A549 (cell line): ENCODE measurements at regions not wholly inside any gene's neighbourhood (a gene's known extent, or its start where the extent isn't known, plus 50 kb on each side); places are given as distances from the start of the nearest gene placed in this dataset.

Experiments used
- BHLHE40 ChIP-seq: IDR thresholded peaks from 2 replicates; pipeline ENCODE4 v1.6.1; 2012; ENCODE audit warnings: low read depth, low read length, inconsistent platforms
- CTCF ChIP-seq: fragments of >200 bp; sonication (Bioruptor Twin); formaldehyde crosslinking; IDR thresholded peaks from 3 replicates; pipeline ENCODE4 v1.5.1; 2016
- E2F6 ChIP-seq: IDR thresholded peaks from 2 replicates; pipeline ENCODE4 v1.6.1; 2012; ENCODE audit warnings: low read depth, borderline replicate concordance
- ELK1 ChIP-seq: fragments of 150-350 bp; IDR thresholded peaks from 2 replicates; pipeline ENCODE4 v1.6.1; 2014; ENCODE audit warnings: low read depth, mild to moderate bottlenecking, low read length
- HOXA7 ChIP-seq: fragments of 250-450 bp; sonication (Bioruptor Pico); IDR thresholded peaks from 2 replicates; pipeline ENCODE4 v1.5.0; 2020; ENCODE audit warnings: mild to moderate bottlenecking, moderate library complexity
- MAFK ChIP-seq: fragments of 450-650 bp; IDR thresholded peaks from 2 replicates; pipeline ENCODE4 v1.6.1; 2014; ENCODE audit not compliant: partially characterized antibody
- PBX3 ChIP-seq: IDR thresholded peaks from 2 replicates; pipeline ENCODE4 v1.6.1; 2012
- POLR2A ChIP-seq: IDR thresholded peaks from 2 replicates; pipeline ENCODE4 v1.6.1; 2012; ENCODE audit warnings: mild to moderate bottlenecking, low read length
- RCOR1 ChIP-seq: fragments of 150-350 bp; IDR thresholded peaks from 2 replicates; pipeline ENCODE4 v1.6.1; 2014; ENCODE audit warnings: antibody characterized with exemption, low read length, low read depth
- SMC3 ChIP-seq: fragments of >200 bp; sonication (Bioruptor Twin); formaldehyde crosslinking; IDR thresholded peaks from 3 replicates; pipeline ENCODE4 v1.6.1; 2018; ENCODE audit warnings: inconsistent platforms

- TF ChIP-seq CTCF, result no peak
- TF ChIP-seq E2F6, result no peak
- no peak for TF ChIP-seq MAFK
- TF ChIP-seq HOXA7, result no peak
- no peak for TF ChIP-seq ELK1
- no peak for TF ChIP-seq PBX3
- TF ChIP-seq RCOR1, result no peak
- TF ChIP-seq SMC3, result no peak
- no peak for TF ChIP-seq POLR2A
- TF ChIP-seq BHLHE40, result no peak
Measured at GRCh38 chr12:5348491-5348890, 83.4 kb upstream of the NTF3 start.
